ENCODE measurements at regions not wholly inside any gene's neighbourhood (a gene's known extent, or its start where the extent isn't known, plus 50 kb on each side); places are given as distances from the start of the nearest gene placed in this dataset.

- TF ChIP-seq CTCF (conservative IDR thresholded peaks at IDR 0.05 in 1 of 2, IDR thresholded peaks at IDR 0.05 in 1 of 2; ENCODE audit: extremely low read depth in 1 of 2, insufficient read depth in 1 of 2, low read depth in 1 of 2, low read length in 2 of 2) (no peak), EZH2 (IDR thresholded peaks at IDR 0.05; ENCODE audit: borderline replicate concordance, low read length) (no peak)
Measured at GRCh38 chr4:116877069-116877468, 208.3 kb downstream of the TRAM1L1 start.

Data from mammary epithelial cell (primary cell).